Motor neuron (in vitro differentiated cells): ENCODE measurements at regions not wholly inside any gene's neighbourhood (a gene's known extent, or its start where the extent isn't known, plus 50 kb on each side); places are given as distances from the start of the nearest gene placed in this dataset.
A peak's percentile ranks its signal among the peaks of the same experiment; 100 is the strongest.
"Not testable (repeated sequence)": the region's sequence is repeated elsewhere in the genome, so short reads cannot be mapped to it uniquely, and the experiment has no call there.

Experiments
- ATAC-seq, 8 experiments: fragments of 200-7000 bp; cut with Tn5 transposase; replicated peaks in 6 of 8; 2 replicates each; pipeline ENCODE4 v1.8.0; 2021; ENCODE audit warnings: mild to moderate bottlenecking in 8 of 8, moderate library complexity in 8 of 8
- H3K27ac ChIP-seq, 2 donors: fragments of 250-450 bp; sonication (Bioruptor Pico); 2 replicates each; pipeline ENCODE4 v1.9.0; 2021; ENCODE audit warnings: antibody characterized with exemption in 2 of 2, mild to moderate bottlenecking in 2 of 2, moderate library complexity in 1 of 2
- H3K4me1 ChIP-seq, 2 donors: fragments of 250-450 bp; sonication (Bioruptor Pico); replicated peaks in 1 of 2; 2 replicates each; pipeline ENCODE4 v1.6.1; 2021; ENCODE audit warnings: antibody characterized with exemption in 2 of 2, mild to moderate bottlenecking in 2 of 2, moderate library complexity in 1 of 2
- H3K4me3 ChIP-seq, 5 donors: fragments of 250-450 bp; sonication (Bioruptor Pico); 2 replicates each; pipeline ENCODE4 v1.9.0; 2021; ENCODE audit warnings: antibody characterized with exemption in 5 of 5, mild to moderate bottlenecking in 5 of 5, moderate library complexity in 4 of 5
- WGBS, 10 experiments: fragments of 450-650 bp; shearing (Covaris generic); methylation state at CpG; one replicate each; pipeline ENCODE4 v1.0.0; 2022; 5-methylcytosine and 5-hydroxymethylcytosine counted together
- in situ Hi-C, 9 experiments: fragments of 400-800 bp; cut with MboI; loops; one replicate each; pipeline ENCODE4 v1.15.0; 2021; ENCODE audit warnings: low sequenced_read_pairs in 9 of 9, low pct_unique_long_range_greater_than_20kb in 2 of 9; ENCODE audit not compliant: unreplicated experiment in 9 of 9

DNA sequence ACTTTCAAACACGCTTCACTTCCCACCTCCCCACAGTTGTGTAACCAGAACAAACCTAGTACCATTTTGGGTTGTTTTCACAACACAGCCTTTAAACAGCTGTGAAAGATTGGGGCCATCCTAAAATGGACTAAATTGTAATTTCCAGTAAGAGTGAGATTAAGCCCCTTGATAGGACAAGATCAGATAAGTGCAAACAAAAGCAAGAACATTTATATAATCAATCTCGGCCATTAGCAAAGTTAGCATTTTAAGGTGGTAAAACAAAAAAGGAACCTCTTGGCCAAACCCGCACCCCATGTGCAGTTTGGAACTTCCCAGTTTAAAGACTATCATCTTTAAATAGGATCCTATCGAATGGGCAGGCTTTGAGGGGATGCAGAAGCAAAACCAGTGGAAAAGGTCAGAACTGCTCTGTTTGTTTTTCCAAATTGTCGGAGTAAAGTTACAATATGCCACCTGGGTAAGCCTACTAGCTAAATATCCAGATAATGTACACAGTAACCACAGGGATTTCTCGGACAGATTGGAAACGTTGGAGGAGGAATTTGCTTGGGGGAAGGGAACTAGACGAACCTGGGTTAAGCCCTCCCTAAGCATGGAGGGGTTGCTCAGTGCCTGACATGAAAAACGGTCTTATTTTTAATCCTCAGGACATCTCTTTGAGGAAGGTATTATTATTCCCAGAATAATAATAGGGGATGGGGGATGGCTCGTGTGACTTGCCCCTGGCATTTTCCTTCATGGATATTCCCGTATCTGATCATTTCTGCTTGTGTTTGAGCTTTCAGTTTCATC is 159.8 kb upstream of the SALL4 start:
- in situ Hi-C loops: loop anchor here in 1 of 9 experiments (10.0 to 25.0 kb wide), 2 partner anchors 157 to 325 kb away; partner anchors contain the start of gene SALL4
- peak overlapping the region in 1 of 5 donors; percentile 0 for H3K4me3 ChIP-seq
- ATAC-seq: peak in 5 of 8 experiments; percentile 35 to 77 (median 38)
- H3K27ac ChIP-seq: peak overlapping the region in 1 of 2 donors; percentile 31
- H3K4me1 ChIP-seq: peaks cover 45 to 46% of the 10 kb centered on the region in 2 donors
- WGBS, 10 experiments: 20 to 86% (median 40%) methylated on average over 2 to 10 of the region's 11 CpGs

DNA sequence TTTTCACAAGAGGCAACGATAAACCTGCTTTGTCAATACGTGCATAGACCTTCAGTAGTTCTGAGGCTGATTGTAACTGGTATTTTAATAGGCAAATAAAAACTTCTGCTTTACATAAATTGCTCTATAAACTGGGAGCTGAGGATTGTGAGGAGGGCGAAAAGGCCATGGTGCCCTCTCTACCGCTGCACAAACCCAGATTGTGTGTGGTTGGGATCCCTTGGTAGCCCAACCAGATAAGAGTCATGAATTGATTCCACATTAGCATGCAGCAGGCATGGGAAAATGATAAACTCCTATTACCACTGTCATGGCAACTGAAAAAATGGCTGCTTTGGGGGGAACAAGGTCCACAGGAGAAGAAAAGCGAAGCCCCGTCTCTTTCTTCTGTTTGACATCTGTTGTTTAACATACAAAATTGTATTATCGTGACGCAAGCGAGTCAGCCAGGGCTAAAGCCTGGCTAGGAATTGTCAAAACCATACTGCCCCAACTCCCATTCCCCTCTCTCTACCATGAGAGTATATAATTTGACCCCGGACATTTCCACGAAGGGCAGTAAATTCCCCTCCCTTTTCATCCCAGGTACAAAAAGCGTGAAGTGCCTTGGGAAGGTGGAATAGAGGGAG is 157.8 kb upstream of the SALL4 start:
- 3 to 96% (median 17%) methylated on average over 1 to 11 of the region's 12 CpGs for whole genome bisulfite sequencing, 10 experiments
- in situ Hi-C loops: loop anchor here in 1 of 9 experiments (10.0 to 25.0 kb wide), 2 partner anchors 155 to 323 kb away; partner anchors contain the start of gene SALL4
- ATAC-seq: peak in 5 of 8 experiments; percentile 67 to 88 (median 79)
- Histone ChIP-seq H3K4me1 (peaks cover 45 to 46% of the 10 kb centered on the region in 2 donors), H3K27ac (peak overlapping the region; percentile 42 to 66), H3K4me3 (no peak overlapping the region)

DNA sequence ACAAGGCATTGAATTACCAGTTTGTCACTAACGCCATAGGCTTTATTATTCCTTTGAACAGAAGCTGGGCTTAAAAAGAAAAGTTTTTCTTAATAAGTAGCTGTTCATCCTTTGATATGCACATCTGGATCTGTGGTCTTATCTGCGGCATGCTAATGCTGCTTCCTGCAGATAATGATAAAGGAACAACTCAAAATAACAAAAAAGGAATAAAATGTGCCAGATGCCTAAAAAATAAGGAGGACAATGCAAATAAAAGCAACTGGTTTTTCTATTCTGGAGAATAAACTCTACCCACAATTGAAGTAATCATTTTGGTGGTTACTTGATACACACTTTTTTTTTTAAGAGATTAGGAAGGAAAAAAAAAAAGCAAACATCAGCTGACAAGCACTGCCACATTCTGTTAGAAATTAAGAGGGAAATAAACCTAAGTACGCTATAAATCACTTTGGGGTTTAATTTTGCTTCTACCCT is 156.8 kb upstream of the SALL4 start:
- in situ Hi-C loops: loop anchor here in 1 of 9 experiments (25.0 kb wide), 1 partner anchor 322 kb away; no protein-coding TSS in a partner anchor
- 0 to 51% (median 25%) methylated on average over 2 to 3 of the region's 3 CpGs; no CpG with 5 or more reads in 1 of the 10 experiments for WGBS, 10 experiments
- ATAC-seq: peak in 3 of 8 experiments; percentile 9 to 47 (median 44)
- H3K4me3 ChIP-seq: no peak overlapping the region
- H3K27ac ChIP-seq: no peak overlapping the region
- H3K4me1 ChIP-seq: peaks cover 45 to 46% of the 10 kb centered on the region in 2 donors

DNA sequence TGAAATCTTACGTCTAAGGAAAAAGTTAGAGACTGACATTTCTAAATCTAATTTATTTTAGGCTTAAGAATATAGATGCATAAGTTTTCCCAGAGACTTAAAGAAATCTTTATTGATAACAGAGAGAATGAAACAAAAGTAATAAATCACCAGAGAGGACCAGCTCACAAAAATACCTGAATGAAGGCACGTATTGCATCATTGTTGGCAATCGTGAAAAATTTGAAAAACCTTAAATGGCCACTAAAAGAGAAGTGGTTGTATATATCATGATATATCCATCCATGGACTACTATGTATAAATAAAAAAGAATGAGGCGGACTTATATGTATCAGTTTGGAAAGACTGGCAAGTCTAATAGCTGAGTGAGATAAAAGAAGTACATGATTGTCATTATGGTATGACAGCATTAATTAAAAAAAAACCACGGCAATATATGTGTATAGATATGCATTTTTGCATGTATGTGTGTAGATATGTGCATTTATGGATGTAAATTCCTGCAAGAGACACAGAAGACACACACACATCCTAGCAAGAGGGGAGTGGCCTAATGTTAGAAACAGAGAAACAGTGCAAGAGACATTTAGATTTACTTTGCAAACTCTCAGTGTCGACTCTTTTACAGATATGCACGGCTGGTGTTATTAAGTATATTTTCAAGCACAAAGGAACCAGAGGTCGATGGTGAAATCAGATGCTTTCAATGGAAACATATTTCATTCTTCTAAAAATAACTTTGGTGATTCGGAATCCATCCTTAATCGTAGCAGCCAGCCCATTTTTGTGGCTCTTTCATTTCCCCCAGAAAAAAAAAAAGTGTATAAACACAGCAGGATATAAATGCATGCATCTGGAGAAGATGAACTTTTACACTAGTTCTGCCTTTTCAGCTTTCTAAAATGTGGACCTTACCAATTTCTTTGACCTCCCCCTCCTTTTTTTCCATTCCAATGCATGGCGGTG is 156.1 kb upstream of the SALL4 start:
- WGBS, 10 experiments: 3 to 48% (median 17%) methylated on average over 3 to 11 of the region's 11 CpGs
- peak in 5 of 8 experiments; percentile 44 to 85 (median 74) for ATAC-seq
- in situ Hi-C loops: loop anchor here in 1 of 9 experiments (25.0 kb wide), 1 partner anchor 321 kb away; no protein-coding TSS in a partner anchor
- Histone ChIP-seq H3K27ac (no peak overlapping the region), H3K4me1 (peaks cover 45 to 46% of the 10 kb centered on the region in 2 donors), H3K4me3 (peak overlapping the region in 2 of 5 donors; percentile 7 to 10)

DNA sequence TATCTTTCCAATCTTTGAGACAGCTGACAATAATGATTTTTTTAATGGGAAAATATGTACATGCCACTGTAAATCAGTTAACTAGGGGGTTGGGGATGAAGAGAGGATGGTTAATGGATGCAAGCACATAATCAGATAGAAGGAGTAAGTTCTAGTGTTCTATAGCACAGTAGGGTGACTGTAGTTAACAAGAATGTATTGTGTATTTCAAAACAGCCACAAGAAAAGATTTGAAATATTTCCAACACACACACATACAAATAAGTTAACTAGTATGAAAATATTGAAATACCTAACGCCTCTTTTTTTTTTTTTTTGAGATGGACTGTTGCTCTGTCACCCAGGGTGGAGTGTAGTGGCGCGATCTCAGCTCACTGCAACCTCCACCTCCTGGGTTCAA is 153.4 kb upstream of the SALL4 start:
- no peak overlapping the region for H3K27ac ChIP-seq
- in situ Hi-C loops: loop anchor here in 1 of 9 experiments (25.0 kb wide), 1 partner anchor 318 kb away; no protein-coding TSS in a partner anchor
- 90 to 100% (median 95%) methylated on average over 2 to 3 of the region's 3 CpGs; no CpG with 5 or more reads in 6 of the 10 experiments for WGBS, 10 experiments
- no peak overlapping the region for H3K4me3 ChIP-seq
- peaks cover 29 to 32% of the 10 kb centered on the region in 2 donors for H3K4me1 ChIP-seq
- no peak for ATAC-seq

DNA sequence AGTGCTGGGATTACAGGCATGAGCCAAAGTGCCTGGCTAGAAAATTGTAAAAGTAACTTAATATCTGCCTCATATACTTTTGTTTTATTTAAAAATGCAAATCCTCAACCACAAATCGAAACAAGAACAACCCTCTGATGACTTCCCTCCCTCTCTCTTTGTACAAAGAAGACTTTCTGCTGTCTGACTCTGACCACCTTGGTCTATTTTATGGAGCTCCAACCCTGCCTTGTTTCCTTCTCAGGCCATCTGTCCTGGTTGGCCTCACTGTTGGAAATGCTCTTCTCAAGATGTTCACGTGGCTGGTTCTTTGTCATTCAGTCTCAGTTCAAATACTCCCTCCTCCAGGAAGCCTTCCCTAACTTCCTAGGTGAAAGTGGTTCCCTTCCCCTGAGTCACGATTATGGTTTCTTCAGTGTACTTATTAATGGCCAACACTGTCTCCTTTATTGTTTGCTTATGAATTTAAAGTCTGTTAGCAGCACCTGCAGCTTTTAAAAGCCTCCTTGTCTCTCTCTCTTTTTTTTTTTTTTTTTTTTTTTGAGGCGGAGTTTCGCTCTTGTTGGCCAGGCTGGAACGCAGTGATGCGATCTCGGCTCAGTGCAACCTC is 151.5 kb upstream of the SALL4 start:
- H3K4me3 ChIP-seq: no peak overlapping the region
- no peak for ATAC-seq
- WGBS, 10 experiments: 43 to 100% (median 81%) methylated on average over 1 to 8 of the region's 8 CpGs; no CpG with 5 or more reads in 1 of the 10 experiments
- no peak overlapping the region for H3K27ac ChIP-seq
- in situ Hi-C loops: loop anchor here in 1 of 9 experiments (25.0 kb wide), 1 partner anchor 317 kb away; no protein-coding TSS in a partner anchor
- peaks cover 12 to 13% of the 10 kb centered on the region in 2 donors for H3K4me1 ChIP-seq

DNA sequence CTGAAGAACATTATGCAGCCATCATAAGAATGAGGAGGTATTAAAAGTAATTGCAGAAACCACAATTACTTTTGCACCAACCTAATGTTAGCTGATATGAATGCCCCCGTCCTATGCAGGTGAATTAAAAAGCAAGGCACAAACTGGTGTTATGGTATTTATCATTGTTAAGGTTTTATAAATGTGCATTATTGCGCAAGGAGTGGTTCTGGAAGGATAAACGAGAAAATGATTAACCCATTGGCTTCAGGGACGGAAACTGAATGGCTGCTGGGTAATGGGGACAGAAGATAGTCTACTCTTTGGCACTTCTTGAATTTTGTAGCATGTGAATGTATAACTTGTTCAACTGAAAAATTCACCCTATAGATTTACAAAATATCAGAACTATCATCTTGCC is 148.6 kb upstream of the SALL4 start:
- in situ Hi-C loops: loop anchor here in 1 of 9 experiments (25.0 kb wide), 1 partner anchor 314 kb away; no protein-coding TSS in a partner anchor

DNA sequence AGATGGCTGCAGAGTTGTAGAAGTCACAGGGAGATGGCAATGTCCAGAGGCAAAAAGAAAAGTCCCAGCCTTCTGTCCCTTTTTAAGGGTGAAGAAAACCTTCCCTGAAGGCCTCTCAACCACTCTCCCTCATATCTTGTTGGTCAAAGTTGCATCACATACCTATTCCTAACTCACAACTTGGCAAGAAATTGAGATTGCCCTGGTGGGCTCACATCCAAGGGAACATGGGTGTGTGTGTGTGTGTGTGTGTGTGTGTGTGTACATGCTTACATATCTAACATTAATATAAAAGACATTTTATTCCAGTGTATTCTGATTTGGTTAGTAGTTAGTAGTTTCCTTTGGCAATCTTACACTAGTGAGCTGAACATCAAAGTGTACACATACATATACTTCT is 144.3 kb upstream of the SALL4 start:
- no peak overlapping the region for H3K4me3 ChIP-seq
- peaks cover 0 to 2% of the 10 kb centered on the region in 2 donors for H3K4me1 ChIP-seq
- no peak overlapping the region for H3K27ac ChIP-seq
- in situ Hi-C loops: no loop called here
- ATAC-seq: no peak

More for the DNA sequence above, 148.6 kb upstream of the SALL4 start:
- Histone ChIP-seq H3K27ac (no peak overlapping the region), H3K4me1 (peaks cover 0 to 2% of the 10 kb centered on the region in 2 donors), H3K4me3 (no peak overlapping the region)
- WGBS, 10 experiments: 52 to 100% (median 67%) methylated on average over 1 to 4 of the region's 4 CpGs; no CpG with 5 or more reads in 1 of the 10 experiments
- ATAC-seq: no peak

DNA sequence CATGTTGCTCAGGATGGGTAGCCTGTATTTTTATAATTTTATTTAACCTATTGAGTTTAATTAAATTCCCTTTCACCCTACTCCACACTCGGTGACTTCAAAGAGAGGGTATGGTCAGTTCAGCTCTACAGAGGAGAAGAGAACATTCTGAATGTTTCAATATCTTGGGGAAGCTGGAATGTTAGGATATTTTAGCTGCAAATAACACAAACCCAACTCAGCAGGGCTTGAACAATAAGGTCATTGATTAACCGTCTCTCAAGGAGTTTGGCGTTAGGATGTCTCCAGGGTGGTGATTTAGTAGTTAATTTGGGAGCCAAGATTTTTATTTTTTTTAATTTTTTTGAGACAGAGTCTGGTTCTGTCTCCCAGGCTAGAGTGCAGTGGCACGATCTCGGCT is 143.6 kb upstream of the SALL4 start:
- in situ Hi-C loops: no loop called here
- Histone ChIP-seq H3K4me1 (peaks cover 0 to 2% of the 10 kb centered on the region in 2 donors), H3K4me3 (no peak overlapping the region), H3K27ac (no peak overlapping the region)
- ATAC-seq: no peak
- WGBS, 10 experiments: 77 to 100% (median 100%) methylated on average over 1 to 4 of the region's 5 CpGs; no CpG with 5 or more reads in 3 of the 10 experiments

DNA sequence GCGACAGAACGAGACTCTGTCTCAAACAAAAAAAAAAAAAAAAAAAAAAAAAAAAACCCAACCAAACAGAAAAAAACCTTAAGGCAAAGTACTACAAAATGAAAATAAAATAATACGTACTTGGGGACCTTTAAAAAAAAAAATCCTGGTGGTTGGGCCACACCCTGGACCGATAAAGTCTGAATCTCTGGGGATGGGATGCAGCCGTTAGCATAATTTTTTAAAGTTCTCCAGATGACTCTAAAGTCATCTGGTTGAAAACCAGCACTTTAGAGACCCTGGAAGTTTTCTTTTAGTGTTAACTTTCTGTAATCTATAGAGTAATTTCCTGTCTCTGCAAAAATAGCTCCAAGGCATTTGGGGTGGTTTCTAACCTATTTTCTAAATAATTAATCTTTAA is 142.9 kb upstream of the SALL4 start:
- in situ Hi-C loops: no loop called here
- Histone ChIP-seq H3K27ac (no peak overlapping the region), H3K4me1 (peaks cover 0 to 2% of the 10 kb centered on the region in 2 donors), H3K4me3 (no peak overlapping the region)
- 23 to 100% (median 94%) methylated on average over 1 to 5 of the region's 5 CpGs for WGBS, 10 experiments
- peak in 1 of 8 experiments; percentile 55 for ATAC-seq

DNA sequence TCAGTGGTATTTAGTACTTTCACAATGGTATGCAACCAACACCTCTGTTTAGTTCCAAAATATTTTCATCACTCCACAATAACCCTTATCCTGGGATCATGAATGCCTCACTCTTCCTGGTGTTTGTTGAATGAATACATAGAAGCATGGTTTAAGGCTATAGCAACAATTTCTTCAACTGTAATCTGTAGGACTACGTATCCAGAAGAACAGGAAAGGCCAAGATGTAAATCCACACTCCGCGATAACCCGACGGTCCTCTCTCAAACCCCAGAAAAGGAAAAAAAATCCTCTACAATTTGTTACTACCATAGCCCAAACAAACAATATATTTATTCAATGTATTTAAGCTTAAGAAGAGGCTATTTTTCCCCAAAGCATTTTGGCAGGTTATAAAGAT is 141.4 kb upstream of the SALL4 start:
- Histone ChIP-seq H3K4me3 (no peak overlapping the region), H3K27ac (no peak overlapping the region), H3K4me1 (no peaks in the 10 kb centered on the region)
- in situ Hi-C loops: no loop called here
- 90 to 100% (median 99%) methylated on average over 2 to 5 of the region's 5 CpGs for WGBS, 10 experiments
- ATAC-seq: no peak

DNA sequence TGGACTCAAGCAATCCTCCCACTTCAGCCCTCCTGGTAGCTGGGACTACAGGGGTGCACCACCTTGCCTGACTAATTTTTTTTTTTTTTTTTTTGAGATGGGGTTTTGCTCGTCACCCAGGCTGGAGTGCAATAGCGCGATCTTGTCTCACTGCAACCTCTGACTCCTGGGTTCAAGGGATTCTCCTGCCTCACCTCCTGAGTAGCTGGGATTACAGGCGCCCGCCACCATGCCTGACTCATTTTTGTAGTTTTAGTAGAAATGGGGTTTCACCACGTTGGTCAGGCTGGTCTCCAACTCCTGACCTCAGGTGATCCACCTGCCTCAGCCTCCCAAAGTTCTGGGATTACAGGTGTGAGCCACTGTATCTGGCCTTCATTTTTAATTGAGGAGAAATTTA is 141.0 kb upstream of the SALL4 start:
- ATAC-seq, H3K4me1 ChIP-seq, in situ Hi-C loops, H3K4me3 ChIP-seq, H3K27ac ChIP-seq: not testable (repeated sequence)
- 79 to 97% (median 88%) methylated on average over 1 to 5 of the region's 6 CpGs; no CpG with 5 or more reads in 3 of the 10 experiments for WGBS, 10 experiments
